ENCODE measurements at regions not wholly inside any gene's neighbourhood (a gene's known extent, or its start where the extent isn't known, plus 50 kb on each side); places are given as distances from the start of the nearest gene placed in this dataset.
A peak's percentile ranks its signal among the peaks of the same experiment; 100 is the strongest.

DNA sequence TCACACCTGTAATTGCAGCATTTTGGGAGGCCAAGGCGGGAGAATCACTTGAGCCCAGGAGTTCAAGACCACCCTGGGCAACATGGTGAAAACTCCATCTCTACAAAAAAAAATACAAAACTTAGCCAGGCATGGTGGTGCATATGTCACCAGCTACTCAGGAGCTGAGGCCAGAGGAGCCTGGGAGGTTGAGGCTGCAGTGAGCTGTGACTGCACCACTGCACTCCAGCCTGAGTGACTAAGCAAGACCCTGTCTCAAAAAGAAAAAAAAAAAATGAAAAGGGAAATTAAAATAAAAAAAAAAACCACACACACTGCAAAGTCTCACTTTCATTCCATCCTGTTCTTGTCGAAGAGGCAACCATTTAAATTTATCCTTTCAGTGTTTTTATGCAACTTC is 100.8 kb upstream of the PIAS1 start:
- H3K27ac ChIP-seq = no peak overlapping the region
- no peak overlapping the region for H3K4me2 ChIP-seq (ENCODE audit: low read length)
- H2AFZ ChIP-seq = no peak overlapping the region
- H3K36me3 ChIP-seq (ENCODE audit: control insufficient read depth, insufficient read depth, low read length) = no peaks in the 10 kb centered on the region
- no peak for TF ChIP-seq CTCF (IDR thresholded peaks at IDR 0.05)
- H3K4me3 ChIP-seq (ENCODE audit: low read depth, low read length) = no peak overlapping the region
- no peaks in the 10 kb centered on the region for H3K27me3 ChIP-seq (ENCODE audit: control insufficient read depth, insufficient read depth, low read length)
- H3K9me3 ChIP-seq (ENCODE audit: control insufficient read depth, low read length) = no peaks in the 10 kb centered on the region
- H3K79me2 ChIP-seq = no peaks in the 10 kb centered on the region
- H3K9ac ChIP-seq = no peak overlapping the region
- H3K4me1 ChIP-seq = no peaks in the 10 kb centered on the region

DNA sequence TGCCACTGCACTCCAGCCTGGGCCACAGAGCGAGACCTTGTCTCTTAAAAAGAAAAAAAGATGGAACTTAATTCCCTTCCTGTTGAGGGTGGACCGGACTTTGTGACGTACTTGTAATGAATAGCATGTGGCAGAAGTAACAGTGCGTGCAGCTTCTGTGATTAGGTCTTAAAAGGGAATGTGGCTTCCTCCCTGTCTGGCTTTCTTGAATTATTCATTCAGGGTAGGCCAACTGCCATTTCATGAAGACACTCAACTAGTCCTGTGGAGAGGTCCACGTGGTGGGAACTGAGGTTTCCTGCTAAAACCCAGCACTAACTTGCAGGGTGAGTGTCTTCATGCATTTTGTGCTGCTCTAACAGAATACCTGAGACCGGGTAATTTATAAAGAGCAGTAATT is 98.9 kb upstream of the PIAS1 start:
- no peak for TF ChIP-seq CTCF (IDR thresholded peaks at IDR 0.05)
- Histone ChIP-seq H3K4me2 (ENCODE audit: low read length) (no peak overlapping the region), H3K4me1 (no peaks in the 10 kb centered on the region), H3K27ac (no peak overlapping the region), H3K9ac (no peak overlapping the region), H3K9me3 (ENCODE audit: control insufficient read depth, low read length) (no peaks in the 10 kb centered on the region), H3K4me3 (ENCODE audit: low read depth, low read length) (no peak overlapping the region), H2AFZ (no peak overlapping the region), H3K79me2 (no peaks in the 10 kb centered on the region), H3K27me3 (ENCODE audit: control insufficient read depth, insufficient read depth, low read length) (no peaks in the 10 kb centered on the region), H3K36me3 (ENCODE audit: control insufficient read depth, insufficient read depth, low read length) (no peaks in the 10 kb centered on the region)

- Histone ChIP-seq H3K27me3 (ENCODE audit: control insufficient read depth, insufficient read depth, low read length) (no peaks in the 10 kb centered on the region), H3K9me3 (ENCODE audit: control insufficient read depth, low read length) (no peaks in the 10 kb centered on the region), H3K4me2 (ENCODE audit: low read length) (no peak overlapping the region), H2AFZ (no peak overlapping the region), H3K4me3 (ENCODE audit: low read depth, low read length) (no peak overlapping the region), H3K4me1 (no peaks in the 10 kb centered on the region), H3K9ac (no peak overlapping the region), H3K27ac (no peak overlapping the region), H3K79me2 (no peaks in the 10 kb centered on the region), H3K36me3 (ENCODE audit: control insufficient read depth, insufficient read depth, low read length) (no peaks in the 10 kb centered on the region)
- no peak for TF ChIP-seq CTCF (IDR thresholded peaks at IDR 0.05)
Observed at GRCh38 chr15:67957435-67958132, 96.5 kb upstream of the PIAS1 start.

GRCh38 chr15:67967871-67968431 is 86.2 kb upstream of the PIAS1 start:
- Histone ChIP-seq H3K36me3 (ENCODE audit: control insufficient read depth, insufficient read depth, low read length) (no peaks in the 10 kb centered on the region), H3K27ac (no peak overlapping the region), H3K9ac (no peak overlapping the region), H3K27me3 (ENCODE audit: control insufficient read depth, insufficient read depth, low read length) (no peaks in the 10 kb centered on the region), H3K79me2 (no peaks in the 10 kb centered on the region), H3K4me2 (ENCODE audit: low read length) (peak overlapping the region; percentile 41), H3K9me3 (ENCODE audit: control insufficient read depth, low read length) (no peaks in the 10 kb centered on the region), H3K4me1 (no peaks in the 10 kb centered on the region), H2AFZ (peak overlapping the region; percentile 83), H3K4me3 (ENCODE audit: low read depth, low read length) (peak overlapping the region; percentile 38)
- TF ChIP-seq CTCF (IDR thresholded peaks at IDR 0.05) = no peak

GRCh38 chr15:67968564-67968963 is 85.6 kb upstream of the PIAS1 start:
- Histone ChIP-seq H2AFZ (peak overlapping the region; percentile 83), H3K27me3 (ENCODE audit: control insufficient read depth, insufficient read depth, low read length) (no peaks in the 10 kb centered on the region), H3K9me3 (ENCODE audit: control insufficient read depth, low read length) (no peaks in the 10 kb centered on the region), H3K79me2 (no peaks in the 10 kb centered on the region), H3K4me1 (no peaks in the 10 kb centered on the region), H3K27ac (no peak overlapping the region), H3K9ac (no peak overlapping the region), H3K4me3 (ENCODE audit: low read depth, low read length) (peak overlapping the region; percentile 38), H3K36me3 (ENCODE audit: control insufficient read depth, insufficient read depth, low read length) (no peaks in the 10 kb centered on the region), H3K4me2 (ENCODE audit: low read length) (peak overlapping the region; percentile 41)
- no peak for TF ChIP-seq CTCF (IDR thresholded peaks at IDR 0.05)

Measured in parathyroid adenoma (tissue), 2 donors.